HG02623 (cell line): ENCODE measurements at regions not wholly inside any gene's neighbourhood (a gene's known extent, or its start where the extent isn't known, plus 50 kb on each side); places are given as distances from the start of the nearest gene placed in this dataset.
"Not testable (repeated sequence)": the region's sequence is repeated elsewhere in the genome, so short reads cannot be mapped to it uniquely, and the experiment has no call there.

Experiments used
- ATAC-seq: cut with Tn5 transposase; IDR thresholded peaks from one replicate; pipeline ENCODE4 v1.9.1; 2021; ENCODE audit warnings: moderate library complexity; ENCODE audit not compliant: unreplicated experiment

DNA sequence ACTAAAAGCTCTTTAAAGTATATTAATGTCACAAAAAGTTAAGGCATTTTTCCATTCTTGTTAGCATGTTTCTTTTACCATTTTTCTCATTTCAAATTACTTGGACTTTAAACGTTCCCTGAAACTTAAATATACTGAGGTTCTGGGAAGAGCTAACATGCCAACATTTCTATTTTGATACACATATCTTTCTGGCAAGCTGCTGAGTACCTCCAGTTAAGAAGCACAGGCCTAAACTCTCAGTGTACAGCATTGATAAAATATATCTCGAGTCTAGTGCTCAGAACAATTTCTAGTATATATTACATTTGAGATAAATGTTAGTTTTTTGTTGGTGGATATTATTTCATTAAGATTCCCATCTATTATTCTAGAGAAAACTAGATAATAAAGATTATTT is 612.9 kb upstream of the KCND2 start:
- ATAC-seq = no peak

DNA sequence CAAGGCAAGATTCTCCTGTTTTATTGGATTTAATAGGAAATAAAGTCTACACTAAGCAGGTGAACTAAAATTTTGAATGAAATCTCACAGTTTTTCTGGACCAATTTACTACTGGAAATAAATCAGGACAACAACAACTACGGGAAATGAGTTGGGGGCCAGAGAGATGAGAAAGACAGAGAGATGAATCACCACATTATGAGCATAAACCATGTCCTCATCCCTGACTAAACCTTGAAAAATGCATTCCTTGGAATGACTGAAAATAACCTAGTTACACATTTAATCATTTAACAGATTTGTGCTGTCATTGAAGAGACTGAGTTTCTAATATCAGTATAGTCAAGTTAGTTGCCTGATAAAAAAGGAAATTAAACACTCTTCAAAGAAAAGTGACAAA is 608.4 kb upstream of the KCND2 start:
- no peak for ATAC-seq

DNA sequence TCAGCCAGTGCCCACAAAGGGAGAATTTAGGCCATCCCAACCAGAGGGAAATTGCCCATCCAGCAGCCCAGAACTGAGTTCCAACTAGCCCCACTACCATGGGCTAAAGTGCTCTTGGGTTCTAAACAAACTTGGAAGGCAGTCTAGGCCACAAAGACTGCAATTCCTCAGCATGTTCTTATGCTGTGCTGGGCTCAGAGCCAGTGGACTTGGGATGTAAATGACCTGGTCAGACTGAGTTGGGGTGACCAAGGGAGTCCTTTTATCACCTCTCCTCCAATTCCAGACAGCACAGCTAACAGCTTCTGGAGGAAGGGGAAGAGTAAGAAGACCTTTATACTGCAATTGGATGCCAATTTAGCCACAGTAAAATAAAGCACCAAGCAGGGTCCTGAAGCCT is 607.2 kb upstream of the KCND2 start:
- no peak for ATAC-seq

DNA sequence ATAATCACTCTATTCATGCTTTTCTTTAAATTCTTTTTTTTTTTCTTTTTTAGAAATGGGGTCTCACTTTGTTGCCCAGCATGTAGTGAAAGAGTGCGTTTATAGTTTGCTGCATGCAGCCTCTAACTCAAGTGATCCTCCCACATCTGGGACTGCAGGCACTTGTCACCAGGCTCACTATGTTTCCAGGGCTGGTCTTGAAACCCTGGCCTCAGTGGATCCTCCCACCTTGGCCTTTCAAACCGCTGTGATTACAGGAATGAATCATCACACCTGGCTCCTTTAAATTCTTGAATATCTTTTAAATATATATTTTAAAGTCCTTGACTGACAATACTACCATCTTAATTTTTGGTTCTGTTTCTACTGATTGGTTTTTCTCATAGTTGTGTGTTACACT is 591.6 kb upstream of the KCND2 start:
- ATAC-seq = no peak

DNA sequence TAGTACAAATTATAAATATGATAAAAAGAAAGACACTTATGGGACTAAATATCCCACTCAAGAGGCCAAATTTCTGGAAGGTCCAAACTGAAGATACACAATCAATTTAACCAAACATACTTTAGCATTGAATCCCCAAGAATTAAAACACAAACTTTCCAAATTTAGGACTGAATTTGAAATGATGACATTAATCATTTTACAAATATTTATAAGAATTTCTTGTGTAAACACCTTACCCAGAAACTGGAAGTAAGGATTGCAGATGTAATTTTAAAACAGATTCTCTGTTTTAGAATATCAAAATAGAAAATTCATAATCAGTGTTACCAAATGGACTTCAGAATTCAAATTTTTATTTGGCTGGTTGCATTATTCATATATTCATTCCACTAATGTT is 588.2 kb upstream of the KCND2 start:
- ATAC-seq = no peak

DNA sequence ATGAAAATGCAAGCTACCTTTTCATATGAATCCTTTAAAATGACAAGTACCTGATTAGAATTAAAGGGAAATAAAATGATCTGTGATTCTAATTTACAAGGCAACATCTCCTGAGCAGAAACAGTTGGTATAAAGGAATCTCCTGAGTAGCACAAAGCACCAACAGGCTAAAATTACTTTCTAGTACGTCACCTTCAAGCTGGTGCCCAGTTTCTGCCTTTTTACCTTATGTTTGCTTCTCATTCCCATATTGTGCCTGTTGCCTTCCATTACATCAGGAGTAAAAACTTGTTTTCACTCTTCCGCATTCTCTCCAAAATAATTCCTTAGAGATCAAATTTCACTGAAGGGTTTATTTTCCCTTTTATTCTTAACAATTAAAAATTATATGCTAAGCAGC is 587.1 kb upstream of the KCND2 start:
- no peak for ATAC-seq

DNA sequence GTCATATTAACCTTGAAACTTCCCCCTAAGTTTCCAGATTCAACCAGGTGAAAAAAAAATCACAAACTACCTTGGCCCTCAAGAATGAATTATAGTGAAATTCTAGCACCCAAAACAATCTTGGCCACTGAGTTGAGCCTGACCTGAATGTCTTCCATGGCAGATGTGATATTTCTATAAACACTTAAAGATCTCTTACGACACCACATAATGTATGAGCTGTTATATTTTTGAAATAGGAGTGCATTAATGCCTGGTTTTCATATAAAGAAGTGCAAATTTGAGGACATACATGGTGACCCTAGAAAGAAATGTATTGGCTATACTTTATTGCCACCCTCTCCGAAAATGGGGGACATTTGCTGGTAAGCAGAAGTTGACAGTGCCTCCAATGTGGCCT is 584.1 kb upstream of the KCND2 start:
- no peak for ATAC-seq

DNA sequence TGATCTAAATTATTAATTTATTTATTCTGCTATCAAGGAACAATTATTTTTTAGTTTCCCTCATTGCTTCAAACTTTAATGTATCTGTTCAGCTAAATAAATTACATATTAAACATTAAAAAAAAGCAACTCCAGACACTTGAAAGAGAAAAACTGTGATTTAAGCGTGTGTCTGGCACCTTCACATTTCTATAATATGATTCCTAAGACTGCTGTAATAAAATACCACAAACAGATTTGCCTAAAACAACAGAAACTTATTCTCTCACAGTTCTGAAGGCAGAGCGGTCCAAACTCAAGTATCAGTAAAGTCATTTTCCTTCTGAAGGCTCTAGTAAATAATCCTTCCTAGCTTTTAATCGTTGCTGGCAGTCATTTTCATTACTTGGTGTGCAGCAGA is 580.4 kb upstream of the KCND2 start:
- no peak for ATAC-seq

DNA sequence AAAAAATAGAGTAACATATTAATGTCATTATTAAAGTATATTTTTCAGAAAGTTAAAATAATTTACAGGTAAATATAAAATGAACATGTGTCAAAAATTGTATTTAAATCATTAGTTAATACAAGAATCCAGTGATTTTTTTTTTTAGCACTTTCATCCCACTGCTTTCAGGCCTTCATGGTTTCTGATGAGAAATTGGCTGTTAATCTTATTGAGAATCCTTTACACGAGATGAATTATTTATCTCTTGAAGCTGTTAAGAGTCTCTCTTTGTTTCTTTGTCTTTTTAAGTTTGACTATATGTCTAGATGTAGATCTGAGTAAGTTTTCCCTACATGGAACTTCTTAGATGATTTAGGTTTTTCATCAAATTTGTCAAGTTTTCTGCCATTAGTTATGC is 578.5 kb upstream of the KCND2 start:
- ATAC-seq = no peak

DNA sequence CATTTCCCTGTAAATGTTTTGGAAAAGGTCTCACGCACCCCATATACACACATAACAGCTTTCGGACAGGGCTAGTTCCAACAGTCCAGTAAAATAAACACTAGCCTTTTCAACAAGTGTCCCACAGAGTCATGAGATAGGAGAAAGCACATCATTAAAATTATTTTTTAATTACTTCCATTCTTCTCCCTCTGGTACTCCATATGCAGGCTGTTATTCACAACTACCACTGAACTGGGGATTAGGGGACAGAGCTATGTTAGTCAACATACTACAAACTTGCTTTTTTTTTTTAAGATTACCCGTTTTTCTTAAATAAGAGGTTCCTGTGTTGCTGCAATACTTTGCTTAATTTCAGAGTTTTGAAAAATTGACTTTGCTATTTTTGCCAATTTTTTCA is 576.6 kb upstream of the KCND2 start:
- no peak for ATAC-seq

DNA sequence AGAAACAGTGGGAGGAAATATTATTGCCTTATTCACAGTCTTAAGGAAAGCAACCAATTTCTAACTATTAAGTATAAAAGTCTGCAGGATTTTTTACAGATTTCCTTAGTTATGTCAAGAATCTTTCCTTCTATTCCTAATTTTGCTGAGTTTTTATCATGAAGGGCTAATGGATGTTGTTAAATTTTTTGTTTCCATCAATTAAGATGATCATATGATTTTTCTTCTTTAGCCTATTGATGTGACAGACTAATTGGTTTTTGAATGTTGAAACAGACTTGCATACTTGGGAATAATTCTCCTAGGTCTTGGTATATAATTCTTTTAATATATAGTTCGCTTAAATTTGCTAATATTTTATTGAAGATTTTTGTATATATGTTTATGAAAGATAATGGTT is 569.1 kb upstream of the KCND2 start:
- ATAC-seq = no peak

DNA sequence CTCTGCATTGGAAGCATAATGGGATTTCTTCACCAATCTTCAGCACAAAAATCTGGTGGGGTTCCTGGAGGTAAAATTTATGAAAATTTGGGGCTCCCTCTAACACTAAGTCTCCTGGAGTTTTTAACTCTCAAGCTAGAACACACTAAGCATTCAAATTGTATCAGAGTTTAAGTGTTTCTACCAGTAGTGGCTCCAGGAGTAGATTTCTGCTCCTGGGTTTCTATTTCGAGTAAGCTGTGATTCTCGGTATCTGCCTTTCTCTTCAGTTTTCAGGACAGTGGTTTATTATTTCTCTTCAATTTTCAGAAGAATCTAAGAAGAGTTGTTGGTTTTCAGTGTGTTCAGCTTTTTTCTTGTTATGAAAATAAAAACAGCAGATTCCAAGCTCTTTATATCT is 566.4 kb upstream of the KCND2 start:
- no peak for ATAC-seq

DNA sequence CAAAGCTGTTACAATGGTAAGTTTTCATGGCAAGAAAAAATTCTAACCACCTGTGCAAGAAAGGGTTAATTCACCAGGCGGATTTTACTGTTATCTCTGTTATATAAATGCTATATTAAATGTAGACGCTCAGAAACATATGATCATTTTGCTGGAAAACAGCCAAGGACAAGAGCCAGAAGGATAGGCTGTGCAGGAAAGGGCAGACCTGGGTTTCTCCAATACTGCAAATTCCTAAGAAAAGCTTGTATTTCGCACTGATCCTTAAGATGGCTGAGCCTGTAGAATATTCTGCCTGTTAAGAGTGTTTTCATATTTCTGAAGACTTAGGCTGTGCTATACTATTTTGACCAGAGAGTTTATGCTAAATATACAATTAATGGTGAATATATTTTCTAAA is 564.1 kb upstream of the KCND2 start:
- no peak for ATAC-seq

DNA sequence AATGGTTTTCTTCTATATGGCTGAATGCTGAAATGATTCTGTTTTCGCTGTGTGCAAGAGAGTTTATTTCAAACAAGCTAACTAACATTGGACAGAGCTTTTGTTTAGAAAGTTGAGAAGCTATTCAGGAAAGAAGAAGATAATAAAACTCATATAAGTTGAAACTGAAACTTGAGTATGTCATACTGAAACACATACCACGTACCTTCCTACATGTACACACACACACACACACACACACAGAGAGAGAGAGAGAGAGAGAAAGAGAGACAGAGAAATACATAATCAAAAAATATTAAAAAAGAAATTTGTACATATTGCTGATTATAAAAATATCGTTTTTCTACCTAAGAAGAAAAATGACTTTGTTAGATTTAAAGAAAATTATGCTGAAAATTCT is 561.9 kb upstream of the KCND2 start:
- peak; percentile 65 for ATAC-seq

DNA sequence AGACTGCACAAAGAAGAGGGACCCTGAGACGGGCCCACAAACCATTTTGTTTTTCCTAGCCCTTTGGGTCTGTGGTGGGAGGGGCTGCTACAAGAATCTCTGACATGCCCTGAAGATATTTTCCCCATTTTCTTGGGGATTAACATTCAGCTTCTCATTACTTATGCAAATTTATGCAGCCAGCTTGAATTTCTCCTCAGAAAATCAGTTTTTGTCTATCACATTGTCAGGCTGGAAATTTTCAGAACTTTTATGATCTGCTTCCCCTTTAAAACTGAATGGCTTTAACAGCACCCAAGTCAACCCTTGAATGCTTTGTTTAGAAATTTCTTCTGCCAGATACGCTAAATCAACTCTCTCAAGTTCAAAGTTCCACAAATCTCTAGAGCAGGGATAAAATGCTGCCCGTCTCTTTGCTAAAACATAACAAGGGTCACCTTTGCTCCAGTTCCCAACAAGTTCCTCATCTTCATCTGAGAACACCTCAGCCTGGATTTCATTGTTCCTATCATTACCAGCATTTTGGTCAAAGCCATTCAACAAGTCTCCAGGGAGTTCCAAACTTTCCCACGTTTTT is 560.0 kb upstream of the KCND2 start:
- ATAC-seq = no peak

DNA sequence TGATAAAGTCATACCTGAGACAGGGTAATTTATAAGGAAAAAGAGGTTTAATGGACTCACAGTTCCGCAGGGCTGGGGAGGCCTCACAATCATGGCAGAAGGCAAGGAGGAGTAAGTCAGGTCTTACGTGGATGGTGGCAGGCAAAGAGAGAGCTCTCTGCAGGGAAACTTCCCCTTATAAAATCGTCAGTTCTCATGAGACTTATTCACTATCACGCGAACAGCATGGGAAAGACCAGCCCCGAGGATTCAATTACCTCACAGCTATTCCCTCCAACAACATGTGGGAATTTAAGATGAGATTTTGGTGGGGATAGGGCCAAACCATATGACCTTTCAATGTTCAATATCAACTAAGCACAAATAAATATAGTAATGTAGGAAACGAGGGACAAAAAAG is 559.4 kb upstream of the KCND2 start:
- no peak for ATAC-seq

DNA sequence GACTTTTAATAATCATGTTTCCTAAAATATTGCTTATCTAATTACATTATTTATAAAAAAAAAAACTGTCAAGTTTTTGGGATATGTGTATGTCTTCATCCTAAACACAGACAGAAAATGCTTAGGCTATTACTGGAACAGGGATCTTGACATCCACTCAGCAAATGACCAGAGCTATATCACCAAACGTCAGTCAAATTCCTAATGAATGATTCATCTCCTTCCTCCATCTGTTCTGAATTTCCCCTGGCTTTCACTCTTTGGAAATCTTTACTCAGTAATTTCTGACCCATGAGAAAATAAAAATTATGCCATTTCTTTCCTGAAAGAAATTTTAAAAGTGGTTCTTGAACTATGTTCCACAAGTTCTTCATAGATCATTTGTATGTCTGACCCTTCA is 552.4 kb upstream of the KCND2 start:
- ATAC-seq = no peak

DNA sequence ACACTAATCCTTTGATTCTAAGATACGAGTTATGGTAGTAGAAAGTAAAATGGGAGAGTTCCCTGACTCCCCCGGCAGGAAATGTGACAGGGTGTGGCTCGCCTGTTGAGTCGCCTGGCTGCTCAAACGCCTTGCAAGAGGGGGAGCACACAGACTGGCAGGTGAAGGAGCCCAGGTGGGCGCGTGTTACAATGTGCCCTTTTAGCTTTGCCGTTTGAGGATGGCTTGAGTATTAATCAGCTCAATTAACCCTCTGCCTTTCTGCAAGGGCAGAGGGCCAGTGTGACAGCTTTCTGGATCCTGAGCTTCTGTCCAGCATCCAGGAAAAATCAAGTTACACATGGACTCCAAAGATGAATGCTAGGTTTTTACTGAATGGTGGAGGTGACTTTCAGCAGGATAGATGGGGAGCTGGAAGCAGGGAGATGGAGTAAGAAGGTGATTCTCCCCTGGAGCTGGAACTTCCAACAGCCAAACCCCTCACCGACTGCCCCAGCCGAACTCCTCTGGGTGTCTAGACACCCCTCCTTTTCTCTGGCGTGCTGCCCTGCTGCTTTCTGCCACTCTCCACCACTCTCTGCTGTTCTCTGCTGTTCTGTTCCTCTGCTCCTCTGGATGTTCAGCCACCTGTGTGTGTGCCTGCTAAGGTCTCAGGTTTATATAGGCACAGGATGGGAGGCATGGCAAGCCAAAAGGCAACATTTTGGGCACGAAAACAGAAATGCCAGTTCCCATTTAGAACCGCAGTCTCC is 548.8 kb upstream of the KCND2 start:
- no peak for ATAC-seq

DNA sequence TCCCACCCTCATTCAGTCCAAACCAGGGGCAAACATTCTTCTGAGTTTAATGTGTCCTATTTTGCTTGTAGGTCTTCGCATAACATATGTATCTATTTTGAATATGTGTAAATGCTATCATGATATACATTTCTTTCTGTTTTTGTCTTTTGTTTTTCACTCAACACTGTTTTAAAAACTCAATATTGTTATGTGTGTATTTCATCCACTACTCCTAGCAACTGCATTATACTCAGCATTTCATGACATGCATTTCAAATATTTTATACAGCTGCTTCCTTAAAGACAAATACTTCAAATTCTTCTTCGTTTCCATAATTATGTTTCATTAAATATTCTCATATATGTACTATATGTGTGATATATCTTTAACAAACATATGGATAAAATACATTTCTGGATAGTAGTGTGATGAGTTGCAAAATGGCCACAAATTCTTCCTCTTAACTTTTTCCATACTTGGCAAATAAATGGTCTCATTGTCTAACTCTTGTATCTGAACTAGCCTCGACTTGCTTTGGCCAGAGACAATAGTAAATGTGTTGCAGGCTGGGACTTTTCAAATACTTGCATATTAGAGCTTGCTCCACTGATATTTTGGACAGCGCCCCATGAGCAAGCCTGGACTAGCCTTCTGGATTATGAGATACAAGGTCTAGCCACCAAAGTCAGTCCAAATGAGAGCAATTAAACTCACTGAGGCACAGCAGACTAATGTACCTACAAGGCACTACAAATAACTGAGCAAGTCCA is 539.7 kb upstream of the KCND2 start:
- ATAC-seq = no peak

DNA sequence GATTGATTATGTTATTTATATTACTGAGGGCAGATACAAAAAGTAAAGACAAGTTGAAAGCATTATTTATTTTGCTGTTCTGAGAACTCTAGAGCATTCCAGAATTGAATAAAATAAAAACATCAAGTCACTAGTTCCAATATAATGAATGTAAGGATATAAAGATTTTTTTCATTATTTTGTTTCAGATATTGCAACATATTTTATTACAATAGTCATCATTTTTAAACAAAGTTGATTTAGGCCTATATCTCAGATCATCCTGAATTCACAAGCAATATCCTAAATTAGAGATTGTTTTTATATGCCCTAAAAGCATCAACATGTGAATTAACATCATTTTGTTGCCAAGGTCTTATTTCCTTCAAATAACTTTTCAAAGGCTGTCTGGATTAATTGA is 535.6 kb upstream of the KCND2 start:
- ATAC-seq = no peak

DNA sequence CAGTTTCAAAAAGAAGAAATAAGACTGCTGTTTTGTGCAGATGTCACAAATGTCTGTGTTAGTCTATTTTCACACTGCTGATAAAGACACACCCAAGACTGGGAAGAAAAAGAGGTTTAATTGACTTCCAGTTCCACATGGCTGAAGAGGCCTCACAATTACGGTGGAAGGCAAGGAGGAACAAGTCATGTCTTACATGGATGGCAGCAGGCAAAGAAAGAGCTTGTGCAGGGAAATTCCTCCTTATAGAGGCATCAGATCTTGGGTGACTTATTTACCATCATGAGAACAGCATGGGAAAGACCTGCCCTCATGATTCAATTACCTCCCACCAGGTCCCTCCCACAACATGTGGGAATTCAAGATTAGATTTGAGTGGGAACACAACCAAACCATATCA is 527.7 kb upstream of the KCND2 start:
- ATAC-seq = not testable (repeated sequence)

DNA sequence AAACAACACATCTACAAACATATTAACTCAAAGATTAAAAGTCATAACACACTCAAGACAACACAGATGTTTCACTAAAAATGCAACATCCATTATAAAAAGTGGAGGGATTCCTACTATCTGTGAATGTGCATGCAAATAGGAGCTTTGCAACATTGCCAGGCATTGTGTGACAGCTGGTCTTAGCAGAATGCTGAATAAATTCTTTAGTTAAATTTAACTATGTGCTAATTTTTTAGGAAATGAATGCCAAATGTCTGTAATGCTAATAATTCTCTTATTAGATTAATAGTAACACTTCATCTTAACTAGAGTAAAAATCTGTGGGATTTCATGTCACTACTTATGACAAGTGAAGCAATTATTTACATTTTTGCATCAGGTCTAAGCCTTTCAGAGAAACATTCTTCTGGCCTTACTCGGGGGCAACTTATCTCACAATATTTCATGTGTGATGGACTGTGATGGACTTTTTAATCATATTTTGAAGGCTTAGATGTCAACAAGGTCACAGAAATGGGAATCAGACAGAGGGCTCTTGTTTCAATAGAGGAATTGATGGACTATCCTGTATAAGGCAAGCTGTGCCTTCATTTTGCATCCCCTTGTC is 524.6 kb upstream of the KCND2 start:
- no peak for ATAC-seq
